IPS-15b (cell line): ENCODE measurements at regions not wholly inside any gene's neighbourhood (a gene's known extent, or its start where the extent isn't known, plus 50 kb on each side); places are given as distances from the start of the nearest gene placed in this dataset.
"Not testable (repeated sequence)": the region's sequence is repeated elsewhere in the genome, so short reads cannot be mapped to it uniquely, and the experiment has no call there.

Experiments
- H3K27me3 ChIP-seq: one replicate; pipeline ENCODE4 v1.6.1; 2013; ENCODE audit warnings: low read length; ENCODE audit not compliant: control insufficient read depth, insufficient read depth
- H3K36me3 ChIP-seq: one replicate; pipeline ENCODE4 v1.6.1; 2013; ENCODE audit warnings: low read length; ENCODE audit not compliant: control insufficient read depth, insufficient read depth
- H3K4me1 ChIP-seq: one replicate; pipeline ENCODE4 v1.6.1; 2013; ENCODE audit warnings: mild to moderate bottlenecking, low read length; ENCODE audit not compliant: control insufficient read depth, insufficient read depth
- H3K4me3 ChIP-seq: one replicate; pipeline ENCODE4 v1.5.1; 2013; ENCODE audit warnings: low read depth, low read length
- H3K9ac ChIP-seq: one replicate; pipeline ENCODE4 v1.6.1; 2013; ENCODE audit warnings: low read depth, mild to moderate bottlenecking, low read length
- H3K9me3 ChIP-seq: one replicate; pipeline ENCODE4 v1.6.1; 2013; ENCODE audit warnings: mild to moderate bottlenecking, low read length; ENCODE audit not compliant: control insufficient read depth, insufficient read depth

- Histone ChIP-seq H3K36me3 (no peaks in the 10 kb centered on the region), H3K9me3 (no peaks in the 10 kb centered on the region), H3K9ac (no peak overlapping the region), H3K4me3 (no peak overlapping the region), H3K4me1 (no peaks in the 10 kb centered on the region), H3K27me3 (no peaks in the 10 kb centered on the region)
Measured at GRCh38 chr3:17832016-17832415, 89.6 kb upstream of the TBC1D5 start.

GRCh38 chr3:17831366-17831765 is 88.9 kb upstream of the TBC1D5 start:
- Histone ChIP-seq H3K27me3 (no peaks in the 10 kb centered on the region), H3K4me3 (no peak overlapping the region), H3K4me1 (no peaks in the 10 kb centered on the region), H3K9ac (no peak overlapping the region), H3K36me3 (no peaks in the 10 kb centered on the region), H3K9me3 (no peaks in the 10 kb centered on the region)

- Histone ChIP-seq H3K9me3 (no peaks in the 10 kb centered on the region), H3K27me3 (no peaks in the 10 kb centered on the region), H3K4me3 (no peak overlapping the region), H3K4me1 (no peaks in the 10 kb centered on the region), H3K9ac (no peak overlapping the region), H3K36me3 (no peaks in the 10 kb centered on the region)
Measured at GRCh38 chr3:17830788-17831187, 88.4 kb upstream of the TBC1D5 start.

DNA sequence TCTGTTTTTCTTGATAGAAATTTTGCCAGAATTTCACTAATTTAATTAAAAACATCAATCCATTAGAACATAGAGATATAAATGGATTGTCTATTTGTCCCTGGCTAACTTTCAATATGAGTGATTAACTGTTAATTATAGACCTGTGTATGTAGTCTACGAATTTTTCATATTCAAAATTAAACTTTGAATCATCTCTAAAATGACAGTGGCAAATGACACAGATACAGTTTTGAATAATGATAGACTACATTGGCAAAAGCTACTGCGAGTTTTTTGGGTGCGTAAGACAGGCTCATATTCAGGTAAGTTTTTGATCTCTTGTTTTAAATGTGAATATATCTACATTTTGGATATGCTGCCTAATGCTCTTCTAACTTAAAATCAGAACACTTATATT is 86.0 kb upstream of the TBC1D5 start:
- no peaks in the 10 kb centered on the region for H3K27me3 ChIP-seq
- no peaks in the 10 kb centered on the region for H3K9me3 ChIP-seq
- H3K9ac ChIP-seq: no peak overlapping the region
- H3K4me1 ChIP-seq: no peaks in the 10 kb centered on the region
- H3K4me3 ChIP-seq: no peak overlapping the region
- no peaks in the 10 kb centered on the region for H3K36me3 ChIP-seq

- H3K36me3 ChIP-seq: no peaks in the 10 kb centered on the region
- H3K4me1 ChIP-seq: no peaks in the 10 kb centered on the region
- no peak overlapping the region for H3K4me3 ChIP-seq
- H3K9ac ChIP-seq: no peak overlapping the region
- no peaks in the 10 kb centered on the region for H3K27me3 ChIP-seq
- H3K9me3 ChIP-seq: no peaks in the 10 kb centered on the region
Measured at GRCh38 chr3:17825298-17825697, 82.9 kb upstream of the TBC1D5 start.

GRCh38 chr3:17823816-17824215 is 81.4 kb upstream of the TBC1D5 start:
- Histone ChIP-seq H3K4me3 (no peak overlapping the region), H3K4me1 (no peaks in the 10 kb centered on the region), H3K9ac (no peak overlapping the region), H3K27me3 (no peaks in the 10 kb centered on the region), H3K9me3 (no peaks in the 10 kb centered on the region), H3K36me3 (no peaks in the 10 kb centered on the region)

DNA sequence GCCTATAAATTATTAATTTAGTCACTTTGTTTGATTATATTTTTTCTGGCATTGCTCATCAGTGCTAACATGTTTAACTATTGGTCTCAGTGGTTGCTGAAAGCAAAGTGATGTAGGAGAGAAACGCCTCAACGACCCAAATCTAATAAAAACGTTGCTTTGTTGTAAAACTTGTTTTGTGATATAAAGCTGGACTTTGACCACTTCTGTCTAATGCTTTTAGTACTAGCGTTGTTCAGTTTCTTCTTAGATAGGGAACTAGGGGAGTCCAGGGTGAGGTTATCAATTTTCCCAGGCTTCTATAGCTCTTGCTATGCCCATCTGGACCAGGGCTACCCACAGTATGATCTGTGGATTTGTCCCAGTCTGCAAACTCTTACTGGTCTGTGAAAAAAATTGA is 80.6 kb upstream of the TBC1D5 start:
- H3K36me3 ChIP-seq: no peaks in the 10 kb centered on the region
- no peaks in the 10 kb centered on the region for H3K27me3 ChIP-seq
- H3K9ac ChIP-seq: no peak overlapping the region
- H3K4me3 ChIP-seq: no peak overlapping the region
- H3K9me3 ChIP-seq: no peaks in the 10 kb centered on the region
- H3K4me1 ChIP-seq: no peaks in the 10 kb centered on the region

GRCh38 chr3:17820704-17821103 is 78.3 kb upstream of the TBC1D5 start:
- Histone ChIP-seq H3K27me3 (no peaks in the 10 kb centered on the region), H3K36me3 (no peaks in the 10 kb centered on the region), H3K4me1 (no peaks in the 10 kb centered on the region), H3K4me3 (no peak overlapping the region), H3K9ac (no peak overlapping the region), H3K9me3 (no peaks in the 10 kb centered on the region)

DNA sequence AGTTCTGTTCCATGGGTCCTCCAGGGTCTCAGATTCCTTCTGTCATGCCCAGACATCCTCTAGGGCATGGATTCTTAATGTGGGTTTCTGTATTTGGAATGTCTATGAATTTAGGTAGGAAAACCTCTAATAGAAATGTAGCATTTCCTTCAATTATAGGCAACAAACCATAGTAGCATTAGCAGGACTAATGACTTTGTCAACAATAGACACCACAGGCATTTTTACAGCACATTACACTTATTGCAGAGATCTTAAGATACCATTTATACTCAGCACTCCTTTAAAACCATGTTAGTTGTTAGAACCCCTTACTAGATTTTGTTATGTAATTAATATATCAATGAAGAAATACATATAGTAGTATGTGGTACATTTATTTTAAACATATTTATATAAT is 77.8 kb upstream of the TBC1D5 start:
- Histone ChIP-seq H3K9ac (no peak overlapping the region), H3K4me3 (no peak overlapping the region), H3K36me3 (no peaks in the 10 kb centered on the region), H3K9me3 (no peaks in the 10 kb centered on the region), H3K4me1 (no peaks in the 10 kb centered on the region), H3K27me3 (no peaks in the 10 kb centered on the region)

GRCh38 chr3:17817973-17818372 is 75.5 kb upstream of the TBC1D5 start:
- not testable (repeated sequence) for H3K36me3 ChIP-seq, H3K4me1 ChIP-seq, H3K27me3 ChIP-seq, H3K4me3 ChIP-seq, H3K9ac ChIP-seq, H3K9me3 ChIP-seq

GRCh38 chr3:17817545-17817944 is 75.1 kb upstream of the TBC1D5 start:
- no peaks in the 10 kb centered on the region for H3K4me1 ChIP-seq
- no peaks in the 10 kb centered on the region for H3K36me3 ChIP-seq
- no peaks in the 10 kb centered on the region for H3K9me3 ChIP-seq
- H3K27me3 ChIP-seq: no peaks in the 10 kb centered on the region
- H3K4me3 ChIP-seq: no peak overlapping the region
- no peak overlapping the region for H3K9ac ChIP-seq

GRCh38 chr3:17816839-17817238 is 74.4 kb upstream of the TBC1D5 start:
- H3K36me3 ChIP-seq: not testable (repeated sequence)

DNA sequence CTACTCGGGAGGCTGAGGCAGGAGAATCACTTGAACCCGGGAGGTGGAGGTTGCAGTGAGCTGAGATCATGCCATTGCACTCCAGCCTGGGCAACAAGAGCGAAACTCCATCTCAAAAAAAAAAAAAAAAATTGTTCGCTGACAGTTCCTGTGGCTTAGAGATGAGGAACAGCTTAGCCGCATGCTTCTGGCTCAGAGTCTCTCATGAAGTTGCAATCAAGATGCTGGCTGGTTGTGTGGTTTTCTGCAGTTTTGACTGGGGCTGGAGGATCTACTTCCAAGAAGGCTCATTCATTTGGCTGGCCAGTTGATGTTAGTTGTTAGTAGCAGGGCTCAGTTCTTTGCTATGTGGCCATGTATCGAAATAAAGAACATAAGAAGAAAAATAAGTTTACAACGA is 69.9 kb upstream of the TBC1D5 start:
- H3K9me3 ChIP-seq, H3K4me1 ChIP-seq, H3K4me3 ChIP-seq, H3K27me3 ChIP-seq, H3K36me3 ChIP-seq, H3K9ac ChIP-seq: not testable (repeated sequence)

More at GRCh38 chr3:17816839-17817238, 74.4 kb upstream of the TBC1D5 start:
- H3K27me3 ChIP-seq, H3K4me1 ChIP-seq, H3K4me3 ChIP-seq, H3K9me3 ChIP-seq, H3K9ac ChIP-seq: not testable (repeated sequence)
